ENCODE measurements at regions not wholly inside any gene's neighbourhood (a gene's known extent, or its start where the extent isn't known, plus 50 kb on each side); places are given as distances from the start of the nearest gene placed in this dataset.

- no peak for FAIRE-seq
- no peak for DNase-seq (ENCODE audit: insufficient read length, low spot score)
- no peak for TF ChIP-seq POLR2A (IDR thresholded peaks at IDR 0.05; ENCODE audit: low read depth, low read length)
Measured at GRCh38 chr10:36721871-36722270, 403.5 kb upstream of the ANKRD30A start.

GRCh38 chr10:36720895-36721294 is 404.5 kb upstream of the ANKRD30A start:
- no peak for FAIRE-seq
- DNase-seq (ENCODE audit: insufficient read length, low spot score), result no peak
- no peak for TF ChIP-seq POLR2A (IDR thresholded peaks at IDR 0.05; ENCODE audit: low read depth, low read length)

GRCh38 chr10:36717118-36717517 is 408.3 kb upstream of the ANKRD30A start:
- TF ChIP-seq POLR2A (IDR thresholded peaks at IDR 0.05; ENCODE audit: low read depth, low read length), result no peak
- peak; percentile 83 for FAIRE-seq
- DNase-seq (ENCODE audit: insufficient read length, low spot score), result no peak

GRCh38 chr10:36716291-36716690 is 409.1 kb upstream of the ANKRD30A start:
- FAIRE-seq (no peak), DNase-seq (ENCODE audit: insufficient read length, low spot score) (no peak)
- no peak for TF ChIP-seq POLR2A (IDR thresholded peaks at IDR 0.05; ENCODE audit: low read depth, low read length)

GRCh38 chr10:36712695-36713094 is 412.7 kb upstream of the ANKRD30A start:
- FAIRE-seq (no peak), DNase-seq (ENCODE audit: insufficient read length, low spot score) (no peak)
- no peak for TF ChIP-seq POLR2A (IDR thresholded peaks at IDR 0.05; ENCODE audit: low read depth, low read length)

GRCh38 chr10:36711361-36711760 is 414.0 kb upstream of the ANKRD30A start:
- DNase-seq (ENCODE audit: insufficient read length, low spot score) (no peak), FAIRE-seq (no peak)
- no peak for TF ChIP-seq POLR2A (IDR thresholded peaks at IDR 0.05; ENCODE audit: low read depth, low read length)

GRCh38 chr10:36704124-36704523 is 421.3 kb upstream of the ANKRD30A start:
- no peak for FAIRE-seq
- DNase-seq (ENCODE audit: insufficient read length, low spot score), result no peak
- TF ChIP-seq POLR2A (IDR thresholded peaks at IDR 0.05; ENCODE audit: low read depth, low read length), result no peak

- no peak for TF ChIP-seq POLR2A (IDR thresholded peaks at IDR 0.05; ENCODE audit: low read depth, low read length)
Measured at GRCh38 chr10:36703179-36703578, 422.2 kb upstream of the ANKRD30A start.

GRCh38 chr10:36700123-36700522 is 425.3 kb upstream of the ANKRD30A start:
- no peak for FAIRE-seq
- no peak for TF ChIP-seq POLR2A (IDR thresholded peaks at IDR 0.05; ENCODE audit: low read depth, low read length)
- no peak for DNase-seq (ENCODE audit: insufficient read length, low spot score)

More at GRCh38 chr10:36703179-36703578, 422.2 kb upstream of the ANKRD30A start:
- DNase-seq (ENCODE audit: insufficient read length, low spot score) (no peak), FAIRE-seq (no peak)

GRCh38 chr10:36692759-36693158 is 432.6 kb upstream of the ANKRD30A start:
- DNase-seq (ENCODE audit: insufficient read length, low spot score), result no peak
- no peak for TF ChIP-seq POLR2A (IDR thresholded peaks at IDR 0.05; ENCODE audit: low read depth, low read length)
- no peak for FAIRE-seq

GRCh38 chr10:36688717-36689116 is 436.7 kb upstream of the ANKRD30A start:
- TF ChIP-seq POLR2A (IDR thresholded peaks at IDR 0.05; ENCODE audit: low read depth, low read length), result no peak
- DNase-seq (ENCODE audit: insufficient read length, low spot score), result no peak
- FAIRE-seq, result no peak

- FAIRE-seq (no peak), DNase-seq (ENCODE audit: insufficient read length, low spot score) (no peak)
- no peak for TF ChIP-seq POLR2A (IDR thresholded peaks at IDR 0.05; ENCODE audit: low read depth, low read length)
Measured at GRCh38 chr10:36683421-36683820, 442.0 kb upstream of the ANKRD30A start.

- no peak for TF ChIP-seq POLR2A (IDR thresholded peaks at IDR 0.05; ENCODE audit: low read depth, low read length)
- FAIRE-seq (peak; percentile 70), DNase-seq (ENCODE audit: insufficient read length, low spot score) (no peak)
Measured at GRCh38 chr10:36681751-36682632, 443.4 kb upstream of the ANKRD30A start.

GRCh38 chr10:36679554-36679953 is 445.8 kb upstream of the ANKRD30A start:
- no peak for TF ChIP-seq POLR2A (IDR thresholded peaks at IDR 0.05; ENCODE audit: low read depth, low read length)
- DNase-seq (ENCODE audit: insufficient read length, low spot score), result no peak
- no peak for FAIRE-seq

- no peak for TF ChIP-seq POLR2A (IDR thresholded peaks at IDR 0.05; ENCODE audit: low read depth, low read length)
- FAIRE-seq (no peak), DNase-seq (ENCODE audit: insufficient read length, low spot score) (no peak)
Measured at GRCh38 chr10:36677431-36677768, 448.0 kb upstream of the ANKRD30A start.
